ENCODE measurements at regions not wholly inside any gene's neighbourhood (a gene's known extent, or its start where the extent isn't known, plus 50 kb on each side); places are given as distances from the start of the nearest gene placed in this dataset.

GRCh38 chr14:97052001-97052400 lies 254.8 kb downstream of the VRK1 start:
- no peaks in the 10 kb centered on the region for H3K27me3 ChIP-seq (ENCODE audit: control insufficient read depth in 2 of 2, insufficient read depth in 2 of 2, low read length in 2 of 2)
- H3K4me3 ChIP-seq (ENCODE audit: low read length in 2 of 2) = no peak overlapping the region
- H3K27ac ChIP-seq (ENCODE audit: low read depth in 2 of 2, low read length in 2 of 2) = no peak overlapping the region
- H3K36me3 ChIP-seq (ENCODE audit: control insufficient read depth in 2 of 2, insufficient read depth in 2 of 2, low read length in 2 of 2) = no peaks in the 10 kb centered on the region
- no peaks in the 10 kb centered on the region for H3K9me3 ChIP-seq (ENCODE audit: control insufficient read depth in 2 of 2, low read length in 2 of 2)
- no peaks in the 10 kb centered on the region for H3K4me1 ChIP-seq (ENCODE audit: control insufficient read depth in 2 of 2, insufficient read depth in 2 of 2, low read length in 2 of 2)
- no peak overlapping the region for H3K9ac ChIP-seq (ENCODE audit: low read depth in 1 of 2, low read length in 2 of 2)

GRCh38 chr14:97053941-97054340 lies 256.8 kb downstream of the VRK1 start:
- no peaks in the 10 kb centered on the region for H3K27me3 ChIP-seq (ENCODE audit: control insufficient read depth in 2 of 2, insufficient read depth in 2 of 2, low read length in 2 of 2)
- no peaks in the 10 kb centered on the region for H3K4me1 ChIP-seq (ENCODE audit: control insufficient read depth in 2 of 2, insufficient read depth in 2 of 2, low read length in 2 of 2)
- no peaks in the 10 kb centered on the region for H3K36me3 ChIP-seq (ENCODE audit: control insufficient read depth in 2 of 2, insufficient read depth in 2 of 2, low read length in 2 of 2)
- no peak overlapping the region for H3K9ac ChIP-seq (ENCODE audit: low read depth in 1 of 2, low read length in 2 of 2)
- H3K9me3 ChIP-seq (ENCODE audit: control insufficient read depth in 2 of 2, low read length in 2 of 2) = no peaks in the 10 kb centered on the region
- H3K4me3 ChIP-seq (ENCODE audit: low read length in 2 of 2) = no peak overlapping the region
- no peak overlapping the region for H3K27ac ChIP-seq (ENCODE audit: low read depth in 2 of 2, low read length in 2 of 2)

DNA sequence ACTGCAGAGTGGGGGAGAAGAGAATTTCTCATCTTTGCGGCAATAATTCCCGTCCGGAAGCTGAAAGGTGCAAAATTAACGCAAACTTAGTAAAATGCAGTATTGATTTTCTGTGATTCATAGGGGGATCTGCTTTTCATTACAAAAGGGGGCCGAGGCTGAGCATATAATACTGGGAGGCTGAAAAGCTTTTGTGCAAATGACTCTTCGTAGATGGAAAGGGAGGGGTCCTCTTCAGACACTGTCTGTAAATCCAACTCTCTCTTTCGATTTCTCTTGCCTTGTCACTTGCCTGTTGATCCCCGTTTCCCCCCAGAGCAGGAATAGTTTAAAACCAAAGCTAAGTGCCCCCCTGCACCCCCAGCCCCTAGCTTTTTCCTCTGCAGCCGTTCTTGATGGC lies 258.2 kb downstream of the VRK1 start:
- H3K9me3 ChIP-seq (ENCODE audit: control insufficient read depth in 2 of 2, low read length in 2 of 2) = no peaks in the 10 kb centered on the region
- no peaks in the 10 kb centered on the region for H3K4me1 ChIP-seq (ENCODE audit: control insufficient read depth in 2 of 2, insufficient read depth in 2 of 2, low read length in 2 of 2)
- H3K27me3 ChIP-seq (ENCODE audit: control insufficient read depth in 2 of 2, insufficient read depth in 2 of 2, low read length in 2 of 2) = no peaks in the 10 kb centered on the region
- H3K4me3 ChIP-seq (ENCODE audit: low read length in 2 of 2) = no peak overlapping the region
- no peak overlapping the region for H3K27ac ChIP-seq (ENCODE audit: low read depth in 2 of 2, low read length in 2 of 2)
- no peaks in the 10 kb centered on the region for H3K36me3 ChIP-seq (ENCODE audit: control insufficient read depth in 2 of 2, insufficient read depth in 2 of 2, low read length in 2 of 2)
- H3K9ac ChIP-seq (ENCODE audit: low read depth in 1 of 2, low read length in 2 of 2) = no peak overlapping the region

DNA sequence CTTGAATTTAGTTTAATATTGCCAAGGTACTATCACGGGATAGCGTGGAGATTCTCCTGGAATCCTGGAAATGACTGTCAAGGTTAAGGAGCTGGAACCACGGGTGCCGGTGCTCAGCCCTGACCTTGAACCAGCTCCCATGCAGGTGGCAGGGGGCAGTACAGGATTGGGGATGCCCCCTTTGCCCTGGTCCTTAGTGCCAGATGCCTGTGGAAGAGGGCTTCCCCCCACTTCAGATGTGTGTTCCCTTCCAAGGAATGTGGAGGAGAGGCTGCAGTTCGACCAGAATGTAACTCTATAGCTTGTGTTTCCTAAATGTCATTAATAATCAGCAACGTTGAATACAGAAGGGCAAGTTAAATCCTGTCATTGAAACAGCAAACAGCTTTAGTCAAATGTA lies 258.9 kb downstream of the VRK1 start:
- no peak overlapping the region for H3K9ac ChIP-seq (ENCODE audit: low read depth in 1 of 2, low read length in 2 of 2)
- H3K27me3 ChIP-seq (ENCODE audit: control insufficient read depth in 2 of 2, insufficient read depth in 2 of 2, low read length in 2 of 2) = no peaks in the 10 kb centered on the region
- no peak overlapping the region for H3K4me3 ChIP-seq (ENCODE audit: low read length in 2 of 2)
- H3K9me3 ChIP-seq (ENCODE audit: control insufficient read depth in 2 of 2, low read length in 2 of 2) = no peaks in the 10 kb centered on the region
- H3K4me1 ChIP-seq (ENCODE audit: control insufficient read depth in 2 of 2, insufficient read depth in 2 of 2, low read length in 2 of 2) = no peaks in the 10 kb centered on the region
- no peak overlapping the region for H3K27ac ChIP-seq (ENCODE audit: low read depth in 2 of 2, low read length in 2 of 2)
- H3K36me3 ChIP-seq (ENCODE audit: control insufficient read depth in 2 of 2, insufficient read depth in 2 of 2, low read length in 2 of 2) = no peaks in the 10 kb centered on the region

DNA sequence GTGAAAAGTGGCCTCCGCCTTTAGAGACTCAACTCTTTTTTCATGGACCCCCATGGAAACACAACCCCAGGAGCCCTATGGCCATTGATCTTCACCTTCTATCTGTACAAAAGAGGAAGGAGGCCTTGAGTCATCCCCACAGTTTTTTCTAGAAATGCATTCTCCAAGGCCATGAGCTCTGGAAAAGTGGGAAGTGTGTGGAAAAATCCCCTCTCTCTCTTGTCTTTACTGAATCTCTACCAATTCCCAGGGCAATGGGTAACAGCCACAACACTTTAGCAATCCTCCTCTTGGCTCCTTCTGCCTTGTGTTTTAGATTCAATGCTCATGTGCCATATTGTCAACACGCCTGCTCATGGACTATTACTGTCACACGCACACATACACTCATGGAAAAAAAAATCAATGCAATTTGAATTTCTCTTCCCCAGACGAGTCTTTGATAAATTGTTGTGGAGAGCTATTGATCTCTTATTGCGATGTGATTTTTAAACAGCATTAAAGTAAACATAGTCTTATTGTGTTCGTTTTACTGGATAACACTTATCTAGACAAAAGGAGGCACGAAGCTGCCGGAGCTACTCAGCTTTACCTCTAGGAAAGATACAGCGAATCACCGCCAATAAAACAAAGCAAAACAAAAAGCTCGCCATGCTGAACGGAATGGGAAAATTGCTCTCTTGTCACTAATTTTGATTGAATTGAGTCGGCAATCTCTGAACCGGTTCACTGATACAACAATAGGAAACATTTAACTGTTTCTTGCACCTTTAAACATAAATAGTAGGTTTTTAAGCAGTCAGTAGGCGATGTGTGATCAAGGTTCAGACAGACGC lies 260.3 kb downstream of the VRK1 start:
- Histone ChIP-seq H3K4me1 (ENCODE audit: control insufficient read depth in 2 of 2, insufficient read depth in 2 of 2, low read length in 2 of 2) (no peaks in the 10 kb centered on the region), H3K36me3 (ENCODE audit: control insufficient read depth in 2 of 2, insufficient read depth in 2 of 2, low read length in 2 of 2) (no peaks in the 10 kb centered on the region), H3K4me3 (ENCODE audit: low read length in 2 of 2) (no peak overlapping the region), H3K27me3 (ENCODE audit: control insufficient read depth in 2 of 2, insufficient read depth in 2 of 2, low read length in 2 of 2) (no peaks in the 10 kb centered on the region), H3K9me3 (ENCODE audit: control insufficient read depth in 2 of 2, low read length in 2 of 2) (no peaks in the 10 kb centered on the region), H3K27ac (ENCODE audit: low read depth in 2 of 2, low read length in 2 of 2) (no peak overlapping the region), H3K9ac (ENCODE audit: low read depth in 1 of 2, low read length in 2 of 2) (no peak overlapping the region)

GRCh38 chr14:97058074-97058467 lies 260.9 kb downstream of the VRK1 start:
- Histone ChIP-seq H3K4me3 (ENCODE audit: low read length in 2 of 2) (no peak overlapping the region), H3K36me3 (ENCODE audit: control insufficient read depth in 2 of 2, insufficient read depth in 2 of 2, low read length in 2 of 2) (no peaks in the 10 kb centered on the region), H3K27ac (ENCODE audit: low read depth in 2 of 2, low read length in 2 of 2) (no peak overlapping the region), H3K9ac (ENCODE audit: low read depth in 1 of 2, low read length in 2 of 2) (no peak overlapping the region), H3K9me3 (ENCODE audit: control insufficient read depth in 2 of 2, low read length in 2 of 2) (no peaks in the 10 kb centered on the region), H3K4me1 (ENCODE audit: control insufficient read depth in 2 of 2, insufficient read depth in 2 of 2, low read length in 2 of 2) (no peaks in the 10 kb centered on the region), H3K27me3 (ENCODE audit: control insufficient read depth in 2 of 2, insufficient read depth in 2 of 2, low read length in 2 of 2) (no peaks in the 10 kb centered on the region)

DNA sequence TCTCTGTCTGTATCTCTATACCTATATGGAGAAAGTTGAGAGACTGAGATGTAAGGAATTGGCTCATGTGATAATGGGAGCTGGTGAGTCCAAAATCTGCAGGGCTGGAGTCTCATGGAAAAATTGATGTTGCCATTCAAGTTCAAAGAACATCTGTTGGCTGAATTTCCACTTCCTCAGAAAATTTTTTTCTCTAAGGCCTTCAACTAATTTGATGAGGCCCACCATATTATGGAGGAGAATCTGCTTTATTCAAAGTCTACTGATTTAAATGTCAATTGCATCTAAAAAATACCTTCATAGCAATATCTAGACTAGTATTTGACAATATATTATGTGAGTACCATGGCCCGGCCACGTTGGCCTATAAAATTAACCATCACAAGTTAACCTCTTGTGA lies 261.4 kb downstream of the VRK1 start:
- H3K9ac ChIP-seq (ENCODE audit: low read depth in 1 of 2, low read length in 2 of 2) = no peak overlapping the region
- no peaks in the 10 kb centered on the region for H3K4me1 ChIP-seq (ENCODE audit: control insufficient read depth in 2 of 2, insufficient read depth in 2 of 2, low read length in 2 of 2)
- no peak overlapping the region for H3K4me3 ChIP-seq (ENCODE audit: low read length in 2 of 2)
- H3K27ac ChIP-seq (ENCODE audit: low read depth in 2 of 2, low read length in 2 of 2) = no peak overlapping the region
- H3K36me3 ChIP-seq (ENCODE audit: control insufficient read depth in 2 of 2, insufficient read depth in 2 of 2, low read length in 2 of 2) = no peaks in the 10 kb centered on the region
- H3K27me3 ChIP-seq (ENCODE audit: control insufficient read depth in 2 of 2, insufficient read depth in 2 of 2, low read length in 2 of 2) = no peaks in the 10 kb centered on the region
- no peaks in the 10 kb centered on the region for H3K9me3 ChIP-seq (ENCODE audit: control insufficient read depth in 2 of 2, low read length in 2 of 2)

DNA sequence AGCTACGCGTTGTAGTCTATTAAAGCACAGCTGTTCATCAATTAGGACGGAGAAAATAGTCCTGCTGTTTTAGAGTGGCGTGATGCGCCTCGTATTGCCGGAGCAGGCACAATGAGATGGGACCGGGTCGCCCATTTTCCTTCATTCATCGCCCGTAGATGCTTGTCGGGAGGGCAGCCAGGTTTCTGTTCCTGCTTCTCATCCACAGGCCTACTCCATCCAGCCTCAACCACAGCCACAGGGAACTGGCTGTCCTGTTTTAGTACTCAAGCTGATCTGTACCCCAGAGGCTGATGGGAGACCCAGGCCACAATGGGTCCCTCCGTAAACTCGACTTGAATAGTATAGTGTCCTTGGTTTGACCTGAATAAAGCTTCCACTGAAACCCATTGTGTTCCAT lies 264.0 kb downstream of the VRK1 start:
- no peaks in the 10 kb centered on the region for H3K4me1 ChIP-seq (ENCODE audit: control insufficient read depth in 2 of 2, insufficient read depth in 2 of 2, low read length in 2 of 2)

GRCh38 chr14:97061714-97062113 lies 264.5 kb downstream of the VRK1 start:
- no peaks in the 10 kb centered on the region for H3K36me3 ChIP-seq (ENCODE audit: control insufficient read depth in 2 of 2, insufficient read depth in 2 of 2, low read length in 2 of 2)
- H3K9ac ChIP-seq (ENCODE audit: low read depth in 1 of 2, low read length in 2 of 2) = no peak overlapping the region
- H3K4me3 ChIP-seq (ENCODE audit: low read length in 2 of 2) = no peak overlapping the region
- H3K9me3 ChIP-seq (ENCODE audit: control insufficient read depth in 2 of 2, low read length in 2 of 2) = no peaks in the 10 kb centered on the region
- no peaks in the 10 kb centered on the region for H3K27me3 ChIP-seq (ENCODE audit: control insufficient read depth in 2 of 2, insufficient read depth in 2 of 2, low read length in 2 of 2)
- H3K27ac ChIP-seq (ENCODE audit: low read depth in 2 of 2, low read length in 2 of 2) = no peak overlapping the region
- no peaks in the 10 kb centered on the region for H3K4me1 ChIP-seq (ENCODE audit: control insufficient read depth in 2 of 2, insufficient read depth in 2 of 2, low read length in 2 of 2)

More for the DNA sequence above, 264.0 kb downstream of the VRK1 start:
- Histone ChIP-seq H3K27ac (ENCODE audit: low read depth in 2 of 2, low read length in 2 of 2) (no peak overlapping the region), H3K27me3 (ENCODE audit: control insufficient read depth in 2 of 2, insufficient read depth in 2 of 2, low read length in 2 of 2) (no peaks in the 10 kb centered on the region), H3K9me3 (ENCODE audit: control insufficient read depth in 2 of 2, low read length in 2 of 2) (no peaks in the 10 kb centered on the region), H3K36me3 (ENCODE audit: control insufficient read depth in 2 of 2, insufficient read depth in 2 of 2, low read length in 2 of 2) (no peaks in the 10 kb centered on the region), H3K4me3 (ENCODE audit: low read length in 2 of 2) (no peak overlapping the region), H3K9ac (ENCODE audit: low read depth in 1 of 2, low read length in 2 of 2) (no peak overlapping the region)

GRCh38 chr14:97065305-97066067 lies 268.3 kb downstream of the VRK1 start:
- Histone ChIP-seq H3K27me3 (ENCODE audit: control insufficient read depth in 2 of 2, insufficient read depth in 2 of 2, low read length in 2 of 2) (no peaks in the 10 kb centered on the region), H3K9ac (ENCODE audit: low read depth in 1 of 2, low read length in 2 of 2) (no peak overlapping the region), H3K27ac (ENCODE audit: low read depth in 2 of 2, low read length in 2 of 2) (no peak overlapping the region), H3K36me3 (ENCODE audit: control insufficient read depth in 2 of 2, insufficient read depth in 2 of 2, low read length in 2 of 2) (no peaks in the 10 kb centered on the region), H3K9me3 (ENCODE audit: control insufficient read depth in 2 of 2, low read length in 2 of 2) (no peaks in the 10 kb centered on the region), H3K4me3 (ENCODE audit: low read length in 2 of 2) (no peak overlapping the region), H3K4me1 (ENCODE audit: control insufficient read depth in 2 of 2, insufficient read depth in 2 of 2, low read length in 2 of 2) (no peaks in the 10 kb centered on the region)

All from mucosa of rectum (tissue), 2 donors.